Panc1 (cell line): ENCODE measurements at regions not wholly inside any gene's neighbourhood (a gene's known extent, or its start where the extent isn't known, plus 50 kb on each side); places are given as distances from the start of the nearest gene placed in this dataset.

Experiments
- ATAC-seq: fragments of 200-7000 bp; cut with Tn5 transposase; 2 replicates; pipeline ENCODE4 v1.9.1; 2020; ENCODE audit warnings: mild to moderate bottlenecking, moderate library complexity
- BruUV-seq: library from RNA; stranded (reverse); fragments of 400-500 nt; replicated peaks from 2 replicates; lab custom pipeline; 2021; lab: Mats Ljungman, UMichigan
- CTCF ChIA-PET: fragments of 300-600 bp; sonication (Branson Sonifier 250); formaldehyde crosslinking; loops from one replicate; lab custom pipeline; 2022; ENCODE audit warnings: antibody characterized with exemption; lab: Charles Lee
- POLR2A ChIA-PET: fragments of 300-600 bp; sonication (Branson Sonifier 250); formaldehyde crosslinking; loops from one replicate; lab custom pipeline; 2022; ENCODE audit warnings: antibody characterized with exemption; lab: Charles Lee
- DNase-seq: peaks from one replicate; pipeline ENCODE4 v3.0.0-alpha.2; 2010; ENCODE audit warnings: low read depth, low spot score
- H3K27ac ChIP-seq: 2 replicates; pipeline ENCODE4 v1.5.1; 2011; ENCODE audit warnings: mild to moderate bottlenecking, low read length, inconsistent platforms
- H3K27me3 ChIP-seq: fragments of 200-500 bp; sonication (Bioruptor generic); 2 replicates; pipeline ENCODE4 v1.6.0; 2014; ENCODE audit warnings: low read length, inconsistent platforms; ENCODE audit not compliant: control insufficient read depth, insufficient read depth
- H3K36me3 ChIP-seq: fragments of 200-500 bp; sonication (Bioruptor generic); 2 replicates; pipeline ENCODE4 v1.5.1; 2014; ENCODE audit warnings: inconsistent platforms, mild to moderate bottlenecking, low read length, moderate library complexity; ENCODE audit not compliant: control insufficient read depth, insufficient read depth
- H3K4me1 ChIP-seq: 2 replicates; pipeline ENCODE4 v1.5.1; 2011; ENCODE audit warnings: inconsistent platforms, mild to moderate bottlenecking, low read length, moderate library complexity; ENCODE audit not compliant: control insufficient read depth, insufficient read depth
- H3K4me3 ChIP-seq, 2 experiments: 2 replicates each; pipeline ENCODE4 v1.5.1; 2011 to 2012; ENCODE audit warnings: low read depth in 2 of 2, low read length in 2 of 2, mild to moderate bottlenecking in 2 of 2, inconsistent platforms in 1 of 2, moderate library complexity in 1 of 2
- H3K9me3 ChIP-seq: fragments of 200-500 bp; sonication (Bioruptor generic); 2 replicates; pipeline ENCODE4 v1.5.1; 2014; ENCODE audit warnings: low read depth, mild to moderate bottlenecking, inconsistent platforms, low read length, moderate library complexity; ENCODE audit not compliant: control insufficient read depth, insufficient read depth
- POLR2AphosphoS5 ChIP-seq: IDR thresholded peaks from 2 replicates; pipeline ENCODE4 v1.6.1; 2012; ENCODE audit warnings: mild to moderate bottlenecking, low read depth, low read length, moderate library complexity
- SIN3A ChIP-seq: IDR thresholded peaks from 2 replicates; pipeline ENCODE4 v1.6.1; 2012; ENCODE audit warnings: low read depth, mild to moderate bottlenecking, low read length, moderate library complexity, borderline replicate concordance; ENCODE audit not compliant: insufficient read depth
- TCF7L2 ChIP-seq: IDR thresholded peaks from 2 replicates; pipeline ENCODE4 v1.6.1; 2011; ENCODE audit warnings: mild to moderate bottlenecking, low read depth, low read length, inconsistent platforms
- in situ Hi-C: cut with HindIII; loops from 2 replicates; pipeline ENCODE4 v1.10.0; 2016; ENCODE audit warnings: low sequenced_read_pairs, low pct_unique_long_range_greater_than_20kb
- intact Hi-C: fragments of 100-400 bp; cut with micrococcal nuclease; formaldehyde crosslinking; loops from one replicate; pipeline ENCODE4 v1.10.0; 2022; ENCODE audit not compliant: unreplicated experiment
- TF ChIP-seq, protein P1 (sequence below): fragments of 450-650 bp; IDR thresholded peaks from 2 replicates; pipeline ENCODE4 v1.5.1; 2017; ENCODE audit warnings: mild to moderate bottlenecking
- TF ChIP-seq, protein P2 (sequence below), 2 experiments: IDR thresholded peaks; 2 replicates each; pipeline ENCODE4 v1.6.1; 2011 to 2012; ENCODE audit warnings: low read depth in 2 of 2, control low read depth in 1 of 2, low read length in 1 of 2, mild to moderate bottlenecking in 1 of 2, moderate library complexity in 1 of 2; ENCODE audit not compliant: insufficient read depth in 1 of 2

DNA sequence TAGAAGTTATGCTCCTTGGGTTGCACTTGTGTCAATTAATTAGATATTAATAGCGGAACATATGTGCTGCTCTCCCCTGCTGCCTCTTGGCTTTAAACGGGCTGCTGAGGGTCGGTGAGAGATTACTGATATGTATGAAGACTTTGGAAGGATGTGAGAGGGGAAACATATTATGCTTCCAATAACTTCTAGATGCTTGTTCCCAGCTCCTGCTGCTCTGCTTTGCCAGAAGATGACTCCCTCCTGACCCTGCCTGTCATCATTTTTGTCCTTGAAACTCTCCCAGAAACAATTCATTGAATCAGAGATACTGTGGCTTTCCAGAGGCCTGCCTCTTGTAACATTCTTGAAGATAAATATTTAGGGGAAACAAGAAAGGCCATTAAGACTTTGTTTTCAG lies 300.1 kb upstream of the STXBP6 start:
- in situ Hi-C loops = no loop called here
- no peaks in the 10 kb centered on the region for H3K9me3 ChIP-seq
- ATAC-seq (no peak), DNase-seq (no peak)
- intact Hi-C loops = no loop called here
- no peak for TF ChIP-seq POLR2AphosphoS5
- TF ChIP-seq, protein P1, sequence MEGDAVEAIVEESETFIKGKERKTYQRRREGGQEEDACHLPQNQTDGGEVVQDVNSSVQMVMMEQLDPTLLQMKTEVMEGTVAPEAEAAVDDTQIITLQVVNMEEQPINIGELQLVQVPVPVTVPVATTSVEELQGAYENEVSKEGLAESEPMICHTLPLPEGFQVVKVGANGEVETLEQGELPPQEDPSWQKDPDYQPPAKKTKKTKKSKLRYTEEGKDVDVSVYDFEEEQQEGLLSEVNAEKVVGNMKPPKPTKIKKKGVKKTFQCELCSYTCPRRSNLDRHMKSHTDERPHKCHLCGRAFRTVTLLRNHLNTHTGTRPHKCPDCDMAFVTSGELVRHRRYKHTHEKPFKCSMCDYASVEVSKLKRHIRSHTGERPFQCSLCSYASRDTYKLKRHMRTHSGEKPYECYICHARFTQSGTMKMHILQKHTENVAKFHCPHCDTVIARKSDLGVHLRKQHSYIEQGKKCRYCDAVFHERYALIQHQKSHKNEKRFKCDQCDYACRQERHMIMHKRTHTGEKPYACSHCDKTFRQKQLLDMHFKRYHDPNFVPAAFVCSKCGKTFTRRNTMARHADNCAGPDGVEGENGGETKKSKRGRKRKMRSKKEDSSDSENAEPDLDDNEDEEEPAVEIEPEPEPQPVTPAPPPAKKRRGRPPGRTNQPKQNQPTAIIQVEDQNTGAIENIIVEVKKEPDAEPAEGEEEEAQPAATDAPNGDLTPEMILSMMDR = no peak
- TF ChIP-seq, protein P2, sequence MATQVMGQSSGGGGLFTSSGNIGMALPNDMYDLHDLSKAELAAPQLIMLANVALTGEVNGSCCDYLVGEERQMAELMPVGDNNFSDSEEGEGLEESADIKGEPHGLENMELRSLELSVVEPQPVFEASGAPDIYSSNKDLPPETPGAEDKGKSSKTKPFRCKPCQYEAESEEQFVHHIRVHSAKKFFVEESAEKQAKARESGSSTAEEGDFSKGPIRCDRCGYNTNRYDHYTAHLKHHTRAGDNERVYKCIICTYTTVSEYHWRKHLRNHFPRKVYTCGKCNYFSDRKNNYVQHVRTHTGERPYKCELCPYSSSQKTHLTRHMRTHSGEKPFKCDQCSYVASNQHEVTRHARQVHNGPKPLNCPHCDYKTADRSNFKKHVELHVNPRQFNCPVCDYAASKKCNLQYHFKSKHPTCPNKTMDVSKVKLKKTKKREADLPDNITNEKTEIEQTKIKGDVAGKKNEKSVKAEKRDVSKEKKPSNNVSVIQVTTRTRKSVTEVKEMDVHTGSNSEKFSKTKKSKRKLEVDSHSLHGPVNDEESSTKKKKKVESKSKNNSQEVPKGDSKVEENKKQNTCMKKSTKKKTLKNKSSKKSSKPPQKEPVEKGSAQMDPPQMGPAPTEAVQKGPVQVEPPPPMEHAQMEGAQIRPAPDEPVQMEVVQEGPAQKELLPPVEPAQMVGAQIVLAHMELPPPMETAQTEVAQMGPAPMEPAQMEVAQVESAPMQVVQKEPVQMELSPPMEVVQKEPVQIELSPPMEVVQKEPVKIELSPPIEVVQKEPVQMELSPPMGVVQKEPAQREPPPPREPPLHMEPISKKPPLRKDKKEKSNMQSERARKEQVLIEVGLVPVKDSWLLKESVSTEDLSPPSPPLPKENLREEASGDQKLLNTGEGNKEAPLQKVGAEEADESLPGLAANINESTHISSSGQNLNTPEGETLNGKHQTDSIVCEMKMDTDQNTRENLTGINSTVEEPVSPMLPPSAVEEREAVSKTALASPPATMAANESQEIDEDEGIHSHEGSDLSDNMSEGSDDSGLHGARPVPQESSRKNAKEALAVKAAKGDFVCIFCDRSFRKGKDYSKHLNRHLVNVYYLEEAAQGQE (IDR thresholded peaks at IDR 0.05; ENCODE audit: insufficient read depth in 1 of 2, low read depth in 2 of 2, low read length in 1 of 2) = no peak
- no peak for TF ChIP-seq SIN3A
- TF ChIP-seq TCF7L2 = no peak
- no TSS peak for BruUV-seq
- H3K4me3 ChIP-seq = no peak overlapping the region
- no peak overlapping the region for H3K27ac ChIP-seq
- H3K36me3 ChIP-seq = no peaks in the 10 kb centered on the region
- ChIA-PET CTCF (no interaction called here), POLR2A (no interaction called here)
- H3K27me3 ChIP-seq = no peaks in the 10 kb centered on the region
- no peaks in the 10 kb centered on the region for H3K4me1 ChIP-seq

DNA sequence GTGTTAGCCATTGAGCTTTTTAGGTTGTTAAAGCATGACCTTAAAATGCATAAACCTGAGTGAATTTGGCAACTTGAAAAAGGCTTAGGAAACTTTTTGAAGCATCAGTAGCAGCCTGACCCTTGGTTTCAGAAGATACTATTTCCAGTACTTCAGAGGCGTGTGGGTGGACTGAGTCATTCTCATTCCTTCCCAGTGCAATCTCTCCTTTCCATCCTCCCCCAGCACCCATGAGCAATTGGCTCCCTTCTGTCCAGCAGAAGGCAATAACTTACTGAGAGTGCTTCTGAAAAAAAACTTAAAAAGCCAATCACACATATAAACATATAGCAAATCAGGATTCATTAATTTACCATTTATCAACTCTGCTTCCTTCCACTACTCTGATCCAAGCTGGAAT lies 299.3 kb upstream of the STXBP6 start:
- in situ Hi-C loops = no loop called here

DNA sequence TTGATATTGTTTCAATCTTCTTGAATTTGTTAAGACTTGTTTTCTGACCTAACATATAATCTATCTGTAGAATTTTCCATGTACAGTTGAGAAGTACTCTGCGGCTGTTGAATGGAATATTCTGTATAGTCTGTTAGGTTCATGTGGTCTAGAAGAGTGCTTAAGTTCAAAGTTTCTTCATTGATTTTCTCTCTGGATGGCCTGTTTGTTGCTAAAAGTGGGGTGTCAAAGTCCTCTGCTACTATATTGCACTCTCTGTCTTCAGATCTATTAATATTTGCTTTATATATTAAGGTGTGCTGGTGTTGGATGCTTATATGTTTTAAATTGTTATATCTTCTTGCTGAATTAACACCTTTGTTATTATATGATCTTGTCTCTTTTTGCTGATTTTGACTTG lies 290.9 kb upstream of the STXBP6 start:
- H3K9me3 ChIP-seq = no peaks in the 10 kb centered on the region
- POLR2A ChIA-PET = no interaction called here
- in situ Hi-C loops = no loop called here

More for the DNA sequence above, 299.3 kb upstream of the STXBP6 start:
- TF ChIP-seq POLR2AphosphoS5 = no peak
- intact Hi-C loops = no loop called here
- Histone ChIP-seq H3K4me3 (no peak overlapping the region), H3K36me3 (no peaks in the 10 kb centered on the region), H3K27ac (no peak overlapping the region), H3K27me3 (no peaks in the 10 kb centered on the region), H3K9me3 (no peaks in the 10 kb centered on the region), H3K4me1 (no peaks in the 10 kb centered on the region)
- ChIA-PET POLR2A (no interaction called here), CTCF (no interaction called here)
- BruUV-seq = no TSS peak
- ATAC-seq (no peak), DNase-seq (no peak)

More for the DNA sequence above, 290.9 kb upstream of the STXBP6 start:
- H3K27ac ChIP-seq = no peak overlapping the region
- no peak overlapping the region for H3K4me3 ChIP-seq
- H3K36me3 ChIP-seq = no peaks in the 10 kb centered on the region
- no peaks in the 10 kb centered on the region for H3K4me1 ChIP-seq
- BruUV-seq = no TSS peak
- CTCF ChIA-PET = no interaction called here
- H3K27me3 ChIP-seq = no peaks in the 10 kb centered on the region
- TF ChIP-seq, protein P2 (IDR thresholded peaks at IDR 0.05; ENCODE audit: insufficient read depth in 1 of 2, low read depth in 2 of 2, low read length in 1 of 2) = no peak
- no peak for TF ChIP-seq POLR2AphosphoS5
- no peak for TF ChIP-seq TCF7L2
- no peak for TF ChIP-seq SIN3A
- TF ChIP-seq, protein P1 = no peak
- ATAC-seq (no peak), DNase-seq (no peak)
- intact Hi-C loops = no loop called here
